Bronchial epithelial cell (primary cell): ENCODE measurements at regions not wholly inside any gene's neighbourhood (a gene's known extent, or its start where the extent isn't known, plus 50 kb on each side); places are given as distances from the start of the nearest gene placed in this dataset.
"Not testable (repeated sequence)": the region's sequence is repeated elsewhere in the genome, so short reads cannot be mapped to it uniquely, and the experiment has no call there.

ENCODE experiments used
- DNase-seq: peaks from one replicate; pipeline ENCODE4 v3.0.0-alpha.2; 2010; ENCODE audit warnings: low read depth
- FAIRE-seq: peaks from 2 replicates; lab custom pipeline; 2011; peaks lifted over from hg19 to GRCh38; lab: Jason Lieb, UNC
- H3K27me3 ChIP-seq: 2 replicates; pipeline ENCODE4 v1.5.1; 2011; ENCODE audit warnings: low read length; ENCODE audit not compliant: control insufficient read depth, insufficient read depth
- H3K36me3 ChIP-seq: 2 replicates; pipeline ENCODE4 v1.5.1; 2011; ENCODE audit warnings: low read length; ENCODE audit not compliant: control insufficient read depth, insufficient read depth
- H3K4me3 ChIP-seq: 2 replicates; pipeline ENCODE4 v1.5.1; 2011; ENCODE audit warnings: mild to moderate bottlenecking, low read depth, low read length, control low read depth
- TF ChIP-seq, protein P1 (sequence below): IDR thresholded peaks from 2 replicates; pipeline ENCODE4 v1.5.1; 2011; ENCODE audit warnings: mild to moderate bottlenecking, moderate library complexity, low read length, control low read depth, inconsistent platforms; ENCODE audit not compliant: insufficient read depth, severe bottlenecking

DNA sequence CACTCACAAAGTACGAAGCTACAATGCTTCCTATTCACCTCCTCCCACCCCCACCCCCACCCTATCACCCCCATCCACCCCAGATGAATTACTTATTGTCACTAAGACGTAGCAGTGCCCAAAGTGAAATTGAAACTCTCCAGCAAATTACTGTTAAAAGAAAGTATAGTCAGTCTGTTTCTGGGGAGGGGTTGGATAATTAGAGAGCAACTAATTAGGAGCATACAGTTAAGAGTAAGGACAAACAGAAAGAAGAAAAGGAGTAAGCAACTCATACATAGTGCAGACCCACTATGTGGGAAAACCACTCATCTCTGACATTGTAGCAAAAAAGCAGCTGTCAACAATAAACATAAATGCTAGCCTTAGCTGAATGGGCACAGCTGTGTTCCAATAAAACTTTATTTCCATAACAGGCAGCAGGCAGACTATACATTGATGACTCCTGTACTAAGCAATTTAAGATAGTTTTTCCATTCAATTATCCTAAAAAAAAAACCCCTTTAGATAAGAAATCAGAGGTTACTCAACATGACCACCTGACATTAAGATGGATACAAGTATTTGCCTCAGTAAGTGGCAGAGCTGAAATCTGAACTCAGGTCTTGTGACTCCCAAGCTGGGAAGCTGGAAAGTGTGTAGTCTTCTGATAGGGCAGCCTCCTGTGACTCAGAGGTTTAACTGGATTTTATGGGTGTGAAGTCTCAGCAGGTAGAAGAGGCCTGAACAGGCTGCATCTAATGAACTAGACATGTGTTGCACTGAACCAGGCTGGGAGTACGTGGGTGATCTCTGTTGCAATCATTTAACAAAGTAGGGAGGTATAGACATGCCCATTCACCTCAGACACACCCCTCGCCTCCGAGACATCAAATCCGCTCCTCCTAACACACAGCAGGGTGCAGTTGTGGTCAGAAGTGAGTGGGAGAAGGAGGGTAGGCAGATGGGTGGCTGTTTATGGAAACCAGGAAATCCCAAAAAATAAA lies 171.8 kb upstream of the KLF7 start:
- peak; percentile 100 for DNase-seq
- H3K27me3 ChIP-seq = no peaks in the 10 kb centered on the region
- FAIRE-seq = peak; percentile 99
- H3K36me3 ChIP-seq = no peaks in the 10 kb centered on the region
- TF ChIP-seq, protein P1, sequence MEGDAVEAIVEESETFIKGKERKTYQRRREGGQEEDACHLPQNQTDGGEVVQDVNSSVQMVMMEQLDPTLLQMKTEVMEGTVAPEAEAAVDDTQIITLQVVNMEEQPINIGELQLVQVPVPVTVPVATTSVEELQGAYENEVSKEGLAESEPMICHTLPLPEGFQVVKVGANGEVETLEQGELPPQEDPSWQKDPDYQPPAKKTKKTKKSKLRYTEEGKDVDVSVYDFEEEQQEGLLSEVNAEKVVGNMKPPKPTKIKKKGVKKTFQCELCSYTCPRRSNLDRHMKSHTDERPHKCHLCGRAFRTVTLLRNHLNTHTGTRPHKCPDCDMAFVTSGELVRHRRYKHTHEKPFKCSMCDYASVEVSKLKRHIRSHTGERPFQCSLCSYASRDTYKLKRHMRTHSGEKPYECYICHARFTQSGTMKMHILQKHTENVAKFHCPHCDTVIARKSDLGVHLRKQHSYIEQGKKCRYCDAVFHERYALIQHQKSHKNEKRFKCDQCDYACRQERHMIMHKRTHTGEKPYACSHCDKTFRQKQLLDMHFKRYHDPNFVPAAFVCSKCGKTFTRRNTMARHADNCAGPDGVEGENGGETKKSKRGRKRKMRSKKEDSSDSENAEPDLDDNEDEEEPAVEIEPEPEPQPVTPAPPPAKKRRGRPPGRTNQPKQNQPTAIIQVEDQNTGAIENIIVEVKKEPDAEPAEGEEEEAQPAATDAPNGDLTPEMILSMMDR = no peak
- H3K4me3 ChIP-seq = no peak overlapping the region

DNA sequence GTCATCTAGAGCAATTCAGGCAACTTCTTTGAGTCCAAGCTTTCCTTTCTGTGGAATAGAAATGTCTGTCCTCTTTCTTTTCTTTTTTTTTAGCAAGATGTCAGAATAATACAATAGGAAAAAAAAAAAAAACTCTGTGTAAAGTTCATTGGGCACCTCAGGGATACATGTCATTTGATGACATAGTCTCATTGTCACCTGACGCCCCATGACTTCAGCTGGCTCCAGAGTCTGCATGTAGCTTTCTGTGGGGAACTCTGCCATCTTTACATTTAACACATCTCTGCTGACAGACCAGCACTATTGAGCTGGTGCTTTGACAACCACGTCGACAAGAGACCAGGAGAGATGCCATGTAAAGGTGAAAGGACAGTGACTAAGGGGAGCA lies 172.5 kb upstream of the KLF7 start:
- H3K36me3 ChIP-seq = no peaks in the 10 kb centered on the region
- no peaks in the 10 kb centered on the region for H3K27me3 ChIP-seq
- FAIRE-seq (no peak), DNase-seq (no peak)
- TF ChIP-seq, protein P1 = no peak
- H3K4me3 ChIP-seq = no peak overlapping the region

DNA sequence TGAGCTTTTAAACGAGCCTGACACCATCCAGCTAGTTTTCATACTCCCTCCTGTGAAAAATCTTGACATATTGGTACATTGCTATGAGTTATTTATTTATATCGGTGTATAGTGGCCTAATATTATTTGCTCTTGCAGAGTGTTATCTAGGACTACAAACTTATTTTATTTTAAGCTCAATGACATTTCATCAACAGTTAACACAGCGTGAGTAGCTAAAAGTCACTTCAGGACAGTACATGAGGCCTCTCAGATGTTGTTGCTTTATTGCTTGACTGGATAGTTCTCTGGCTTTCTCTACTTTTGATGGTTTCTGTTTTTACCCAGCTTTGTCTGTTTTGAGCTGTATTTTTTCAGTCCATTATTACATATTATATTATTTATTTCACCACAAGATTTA lies 172.9 kb upstream of the KLF7 start:
- DNase-seq (no peak), FAIRE-seq (no peak)
- H3K36me3 ChIP-seq = no peaks in the 10 kb centered on the region
- H3K27me3 ChIP-seq = no peaks in the 10 kb centered on the region
- TF ChIP-seq, protein P1 = no peak
- H3K4me3 ChIP-seq = no peak overlapping the region

DNA sequence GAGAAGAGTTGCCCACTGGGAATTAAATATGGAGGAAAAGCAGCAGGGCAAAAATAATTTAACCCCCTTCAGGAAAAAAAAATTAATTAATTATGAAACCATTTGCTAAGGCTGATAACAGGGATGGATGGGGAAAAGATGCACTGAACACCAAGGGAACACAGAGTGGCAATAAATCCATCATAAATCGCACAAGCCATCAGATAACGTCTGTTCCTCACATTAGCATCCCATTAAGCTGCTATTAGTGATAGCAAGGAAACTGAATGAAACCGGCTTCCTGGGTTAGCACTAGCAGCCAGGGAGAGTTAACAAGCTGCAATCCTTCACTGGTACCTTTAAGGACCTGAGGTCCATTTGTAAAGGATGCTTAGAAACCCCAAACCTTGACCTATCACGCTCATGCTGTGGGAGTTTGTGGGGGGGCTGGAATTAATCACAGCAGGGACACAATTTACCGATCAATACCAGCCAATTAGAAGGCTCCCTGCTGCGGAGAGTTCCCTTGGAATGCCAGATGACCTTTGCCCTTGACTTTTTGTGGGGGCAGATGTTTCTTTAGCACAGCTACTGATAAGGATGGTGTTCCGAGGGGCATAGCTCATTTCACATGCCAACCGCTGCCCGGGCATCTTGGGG lies 175.5 kb upstream of the KLF7 start:
- Histone ChIP-seq H3K4me3 (no peak overlapping the region), H3K27me3 (no peaks in the 10 kb centered on the region), H3K36me3 (no peaks in the 10 kb centered on the region)
- DNase-seq = no peak
- no peak for FAIRE-seq
- TF ChIP-seq, protein P1 = no peak

DNA sequence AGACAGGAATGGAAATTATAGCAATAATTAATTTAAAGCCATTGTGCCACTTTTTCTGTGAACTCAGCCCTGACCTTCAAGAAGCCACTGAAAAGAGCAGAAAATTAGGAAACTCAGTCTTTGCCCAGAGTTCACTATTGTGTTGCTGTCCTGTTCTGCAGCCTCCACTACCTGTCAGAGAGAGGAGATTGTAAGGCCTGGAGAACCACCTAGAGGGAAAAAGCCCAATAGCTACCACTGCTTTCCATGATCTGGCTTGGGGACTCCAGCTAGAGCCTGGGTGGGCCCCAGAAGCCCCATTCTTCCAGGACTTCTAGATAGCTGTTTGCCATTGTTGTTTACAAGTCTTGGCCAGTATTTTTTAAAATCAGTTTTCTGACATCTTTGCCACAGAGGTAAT lies 176.1 kb upstream of the KLF7 start:
- Histone ChIP-seq H3K4me3 (no peak overlapping the region), H3K36me3 (no peaks in the 10 kb centered on the region), H3K27me3 (no peaks in the 10 kb centered on the region)
- no peak for DNase-seq
- no peak for FAIRE-seq
- TF ChIP-seq, protein P1 = no peak

DNA sequence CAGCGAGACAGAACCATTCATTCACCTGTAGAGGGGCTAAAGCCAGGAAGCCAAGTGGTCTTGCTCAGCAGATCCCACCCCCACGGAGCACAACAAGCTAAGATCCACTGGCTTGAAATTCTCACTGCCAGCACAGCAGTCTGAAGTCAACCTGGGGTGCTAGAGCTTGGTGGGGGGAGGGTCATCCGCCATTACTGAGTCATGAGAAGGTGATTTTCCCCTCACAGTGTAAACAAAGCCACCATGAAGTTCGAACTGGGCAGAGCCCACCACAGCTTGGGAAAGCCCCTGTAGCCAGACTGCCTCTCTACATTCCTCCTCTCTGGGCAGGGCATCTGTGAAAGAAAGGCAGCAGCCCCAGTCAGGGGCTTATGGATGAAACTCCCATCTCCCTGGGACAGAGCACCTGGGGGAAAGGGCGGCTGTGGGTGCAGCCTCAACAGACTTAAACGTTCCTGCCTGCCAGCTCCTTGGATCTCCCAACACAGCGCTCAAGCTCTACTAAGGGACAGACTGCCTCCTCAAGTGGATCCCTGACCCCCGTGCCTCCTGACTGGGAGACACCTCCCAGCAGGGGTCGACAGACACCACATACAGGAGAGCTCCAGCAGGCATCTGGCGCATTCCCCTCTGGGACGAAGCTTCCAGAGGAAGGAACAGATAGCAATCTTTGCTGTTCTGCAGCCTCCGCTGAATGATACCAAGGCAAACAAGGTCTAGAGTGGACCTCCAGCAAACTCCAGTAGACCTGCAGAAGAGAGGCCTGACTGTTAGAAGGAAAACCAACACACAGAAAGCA lies 179.0 kb upstream of the KLF7 start:
- not testable (repeated sequence) for H3K4me3 ChIP-seq, H3K27me3 ChIP-seq, DNase-seq, FAIRE-seq, H3K36me3 ChIP-seq
